VCaP (cell line): ENCODE measurements at regions not wholly inside any gene's neighbourhood (a gene's known extent, or its start where the extent isn't known, plus 50 kb on each side); places are given as distances from the start of the nearest gene placed in this dataset.
A peak's percentile ranks its signal among the peaks of the same experiment; 100 is the strongest.

Experiments
- H3K27ac ChIP-seq: fragments of 450-650 bp; 2 replicates; pipeline ENCODE4 v1.5.1; 2017
- TF ChIP-seq, protein P1 (sequence below): fragments of 450-650 bp; conservative IDR thresholded peaks from 2 replicates; pipeline ENCODE4 v1.5.1; 2017; ENCODE audit warnings: mild to moderate bottlenecking, moderate library complexity

DNA sequence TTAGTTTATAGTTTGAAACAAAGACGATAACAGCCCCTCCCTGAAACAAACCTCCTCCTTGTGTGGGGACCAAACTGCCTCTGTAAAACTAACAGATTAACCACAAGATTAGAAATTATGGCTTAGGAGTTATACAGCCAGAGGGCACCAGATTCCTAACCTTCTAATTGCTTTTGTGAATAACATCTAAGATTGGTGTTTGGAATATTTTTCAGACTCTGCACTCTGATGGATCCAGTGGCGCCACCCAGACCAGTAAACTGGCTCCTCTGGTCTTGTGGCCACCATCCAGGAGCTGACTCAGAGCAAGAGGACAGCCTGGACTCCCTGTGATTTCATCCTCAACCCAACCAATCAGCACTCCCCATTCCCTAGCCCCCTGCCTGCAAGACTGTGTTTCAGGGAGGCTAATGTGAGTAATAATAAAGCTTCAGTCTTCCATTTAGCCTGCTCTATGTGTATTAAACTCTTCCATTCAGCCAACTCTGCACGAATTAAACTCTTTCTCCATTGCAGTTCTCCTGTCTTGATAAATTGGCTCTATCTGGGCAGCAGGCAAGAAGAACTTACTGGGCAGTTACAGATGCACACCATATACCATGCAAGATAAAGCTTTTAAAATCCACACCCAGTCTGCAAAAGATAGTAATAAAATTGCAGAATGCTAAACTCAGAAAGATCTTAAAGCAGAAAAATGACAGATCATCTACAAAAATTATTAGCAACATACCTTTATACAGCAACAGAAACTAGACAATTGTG, 58.5 kb upstream of the SLC22A16 start:
- peak overlapping the region; percentile 100 for H3K27ac ChIP-seq

DNA sequence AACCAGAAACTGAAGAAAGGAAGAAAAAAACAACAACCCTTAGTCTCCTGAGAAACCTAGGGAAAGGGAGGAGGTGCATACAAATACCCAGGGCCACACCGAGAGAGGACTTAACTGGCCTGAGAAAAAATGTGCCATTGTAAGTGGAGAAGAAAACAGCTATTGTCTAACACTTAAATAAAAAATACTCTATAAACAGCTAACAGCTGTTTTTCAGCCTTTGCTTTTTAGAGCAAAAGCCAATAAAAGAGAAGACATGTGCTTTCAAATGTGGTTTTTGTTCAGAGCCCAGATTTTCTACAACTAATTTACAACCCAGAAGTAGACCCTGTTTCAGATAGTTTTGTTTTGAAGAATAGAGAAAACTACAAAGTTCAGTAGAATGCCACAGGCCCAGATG, 56.0 kb upstream of the SLC22A16 start:
- TF ChIP-seq, protein P1, sequence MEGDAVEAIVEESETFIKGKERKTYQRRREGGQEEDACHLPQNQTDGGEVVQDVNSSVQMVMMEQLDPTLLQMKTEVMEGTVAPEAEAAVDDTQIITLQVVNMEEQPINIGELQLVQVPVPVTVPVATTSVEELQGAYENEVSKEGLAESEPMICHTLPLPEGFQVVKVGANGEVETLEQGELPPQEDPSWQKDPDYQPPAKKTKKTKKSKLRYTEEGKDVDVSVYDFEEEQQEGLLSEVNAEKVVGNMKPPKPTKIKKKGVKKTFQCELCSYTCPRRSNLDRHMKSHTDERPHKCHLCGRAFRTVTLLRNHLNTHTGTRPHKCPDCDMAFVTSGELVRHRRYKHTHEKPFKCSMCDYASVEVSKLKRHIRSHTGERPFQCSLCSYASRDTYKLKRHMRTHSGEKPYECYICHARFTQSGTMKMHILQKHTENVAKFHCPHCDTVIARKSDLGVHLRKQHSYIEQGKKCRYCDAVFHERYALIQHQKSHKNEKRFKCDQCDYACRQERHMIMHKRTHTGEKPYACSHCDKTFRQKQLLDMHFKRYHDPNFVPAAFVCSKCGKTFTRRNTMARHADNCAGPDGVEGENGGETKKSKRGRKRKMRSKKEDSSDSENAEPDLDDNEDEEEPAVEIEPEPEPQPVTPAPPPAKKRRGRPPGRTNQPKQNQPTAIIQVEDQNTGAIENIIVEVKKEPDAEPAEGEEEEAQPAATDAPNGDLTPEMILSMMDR, result no peak
- H3K27ac ChIP-seq, result peak overlapping the region; percentile 100

More for the DNA sequence above, 58.5 kb upstream of the SLC22A16 start:
- TF ChIP-seq, protein P1, result peak; percentile 31

DNA sequence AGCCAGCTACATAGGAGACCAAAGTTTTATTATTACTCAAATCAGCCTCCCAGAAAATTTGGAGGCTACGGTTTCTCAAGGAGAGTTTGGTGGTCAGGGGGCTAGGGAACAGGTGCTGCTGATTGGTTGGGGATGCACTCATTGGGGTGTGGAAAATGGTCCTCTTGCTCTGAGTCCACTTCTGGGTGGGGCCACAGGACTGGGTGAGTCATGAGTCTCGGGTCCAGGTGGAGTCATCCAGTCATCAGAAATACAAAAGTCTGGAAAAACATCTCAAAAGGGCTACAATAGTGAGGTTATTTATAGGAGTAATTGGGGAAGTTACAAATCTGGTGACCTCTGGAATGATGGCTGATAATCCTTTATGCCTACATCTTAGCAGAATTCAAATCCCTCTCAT, 54.3 kb upstream of the SLC22A16 start:
- H3K27ac ChIP-seq, result peak overlapping the region; percentile 100
- TF ChIP-seq, protein P1, result no peak

DNA sequence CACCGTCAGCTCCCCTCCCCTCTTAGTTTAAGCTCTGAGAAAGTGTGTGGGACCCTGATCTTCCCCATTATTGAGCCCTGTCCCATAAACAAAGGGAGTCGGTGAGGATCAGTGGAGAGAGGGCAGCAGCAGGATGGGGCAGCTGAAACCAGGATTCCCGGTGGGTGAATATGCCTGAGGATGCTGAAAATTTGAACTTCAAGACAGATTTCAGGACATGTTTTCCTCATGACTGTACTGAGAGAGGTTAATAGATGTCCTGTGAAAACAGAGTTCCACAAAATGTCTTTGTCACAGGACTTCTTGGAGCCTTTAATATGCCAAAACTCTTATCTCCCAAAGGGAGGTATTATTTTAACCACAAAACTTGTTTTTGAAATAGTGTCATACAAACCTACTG, 53.5 kb upstream of the SLC22A16 start:
- H3K27ac ChIP-seq, result peak overlapping the region; percentile 100

DNA sequence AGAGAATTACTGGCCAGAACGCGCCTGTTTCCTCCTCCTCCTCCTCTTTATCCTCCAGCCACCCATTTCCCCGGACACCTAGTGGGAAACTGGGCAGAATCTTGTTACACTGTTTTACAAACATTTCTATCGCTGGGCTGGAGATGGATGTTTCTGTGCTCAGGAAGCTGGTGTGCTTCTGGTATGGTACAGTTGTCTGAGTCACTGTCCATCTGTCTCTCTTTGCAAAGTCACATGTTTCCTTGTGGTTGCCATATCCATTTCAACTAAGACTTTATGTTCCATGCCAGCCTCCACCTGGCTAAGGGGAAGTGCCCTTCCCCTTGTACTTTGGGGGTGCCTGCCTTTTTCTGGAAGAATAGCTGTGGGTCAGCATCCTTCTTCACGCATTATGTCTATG, 52.9 kb upstream of the SLC22A16 start:
- TF ChIP-seq, protein P1, result no peak
- peak overlapping the region; percentile 100 for H3K27ac ChIP-seq

More for the DNA sequence above, 53.5 kb upstream of the SLC22A16 start:
- TF ChIP-seq, protein P1, result no peak

DNA sequence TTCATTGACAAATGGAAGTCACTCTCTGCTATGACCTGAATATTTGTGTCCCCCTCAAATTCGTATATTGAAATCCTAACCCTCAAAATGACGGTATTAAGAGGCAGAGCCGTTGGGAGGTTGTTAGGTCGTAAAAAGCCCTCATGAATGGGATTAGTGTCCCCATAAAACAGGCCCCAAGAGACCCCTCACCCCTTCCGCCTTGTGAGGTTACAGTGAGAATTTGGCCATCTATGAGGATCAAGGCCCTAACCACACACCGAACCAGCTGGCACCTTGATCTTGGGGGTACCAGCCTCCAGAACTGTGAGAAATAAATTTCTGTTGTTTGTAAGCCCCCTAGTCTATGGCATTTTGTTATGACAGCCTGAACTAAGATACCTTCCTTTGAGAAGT, 52.5 kb upstream of the SLC22A16 start:
- H3K27ac ChIP-seq, result peak overlapping the region; percentile 100
- TF ChIP-seq, protein P1, result no peak

DNA sequence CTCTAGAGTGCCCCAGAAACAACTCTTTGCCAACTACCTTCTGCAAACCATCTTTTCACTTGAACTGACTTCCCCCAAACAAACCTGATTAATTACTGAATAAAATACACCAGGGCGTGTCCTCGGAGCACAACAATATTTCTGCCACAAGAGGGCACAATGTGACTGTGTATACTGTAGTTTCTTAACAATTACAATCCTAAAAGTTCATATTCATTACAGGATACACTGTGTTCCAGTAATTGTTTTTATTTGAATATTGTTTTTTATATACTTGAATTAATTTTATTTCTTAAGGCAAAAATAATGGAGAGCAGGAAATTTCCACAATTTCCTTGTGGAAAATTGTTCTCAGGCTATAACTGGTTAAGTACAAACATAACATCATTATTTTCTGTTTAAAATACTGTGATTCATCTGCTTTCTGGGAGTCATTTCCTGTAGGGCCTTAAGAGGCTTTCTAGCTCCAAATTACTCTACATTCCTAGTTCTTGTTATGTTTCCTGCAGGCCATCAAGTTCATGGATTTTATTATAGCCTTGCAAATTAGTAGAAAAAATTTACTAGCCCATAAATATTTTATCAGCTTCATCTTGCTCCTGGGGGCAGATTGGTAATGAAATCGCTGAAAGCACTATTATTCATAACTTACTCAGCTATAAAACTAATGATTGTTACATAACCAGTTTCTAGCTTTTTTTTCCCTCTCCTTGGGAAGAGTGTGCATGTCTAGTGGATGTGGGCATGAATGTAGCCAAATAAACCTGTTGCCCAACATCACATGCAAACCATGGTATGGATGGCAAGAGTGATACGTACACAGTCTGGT, 51.9 kb upstream of the SLC22A16 start:
- peak overlapping the region; percentile 100 for H3K27ac ChIP-seq
- TF ChIP-seq, protein P1, result peak; percentile 79
